DND-41 (cell line): ENCODE measurements at regions not wholly inside any gene's neighbourhood (a gene's known extent, or its start where the extent isn't known, plus 50 kb on each side); places are given as distances from the start of the nearest gene placed in this dataset.

ENCODE experiments used
- EZH2 ChIP-seq: IDR thresholded peaks from 3 replicates; pipeline ENCODE4 v1.6.1; 2012; ENCODE audit warnings: borderline replicate concordance, low read depth, mild to moderate bottlenecking, moderate library complexity, low read length, inconsistent platforms; ENCODE audit not compliant: severe bottlenecking
- TF ChIP-seq, protein P1 (sequence below): IDR thresholded peaks from 2 replicates; pipeline ENCODE4 v1.5.1; 2012; ENCODE audit warnings: borderline replicate concordance, low read length, moderate library complexity, mild to moderate bottlenecking; ENCODE audit not compliant: poor library complexity, severe bottlenecking; ENCODE audit errors: extremely low read depth

DNA sequence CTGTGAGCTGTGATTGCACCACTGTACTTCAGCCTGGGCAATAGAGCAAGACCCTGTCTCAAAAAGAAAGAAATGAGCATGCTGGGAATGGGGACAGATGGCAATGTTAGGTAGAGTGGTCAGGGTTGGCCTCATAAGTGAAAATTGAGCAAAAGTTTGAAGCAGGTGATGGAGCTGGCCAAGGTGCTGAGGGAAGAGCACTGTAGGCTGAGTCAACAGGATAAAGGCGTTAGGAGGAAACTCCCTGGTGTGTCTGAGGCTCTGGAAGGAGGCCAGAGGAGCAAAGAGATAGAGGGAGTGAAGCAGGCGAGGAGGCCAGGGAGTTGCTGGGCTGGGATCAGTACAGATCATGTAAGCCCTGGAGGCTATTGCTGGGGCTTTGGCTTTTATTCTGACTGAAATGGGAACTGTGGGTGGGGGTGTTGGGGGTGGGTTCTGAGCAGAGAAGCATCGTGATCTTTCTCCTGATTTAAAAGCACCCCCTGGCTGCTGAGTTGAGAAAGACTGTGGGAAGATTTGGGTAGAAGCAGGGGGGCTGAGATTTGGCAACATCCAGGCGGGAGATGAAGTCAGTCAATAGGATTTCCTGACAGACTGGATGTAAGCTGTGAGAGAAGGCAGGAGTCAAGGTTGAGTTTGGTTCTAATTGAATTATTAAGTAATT, 52.5 kb upstream of the VKORC1L1 start:
- TF ChIP-seq, protein P1, sequence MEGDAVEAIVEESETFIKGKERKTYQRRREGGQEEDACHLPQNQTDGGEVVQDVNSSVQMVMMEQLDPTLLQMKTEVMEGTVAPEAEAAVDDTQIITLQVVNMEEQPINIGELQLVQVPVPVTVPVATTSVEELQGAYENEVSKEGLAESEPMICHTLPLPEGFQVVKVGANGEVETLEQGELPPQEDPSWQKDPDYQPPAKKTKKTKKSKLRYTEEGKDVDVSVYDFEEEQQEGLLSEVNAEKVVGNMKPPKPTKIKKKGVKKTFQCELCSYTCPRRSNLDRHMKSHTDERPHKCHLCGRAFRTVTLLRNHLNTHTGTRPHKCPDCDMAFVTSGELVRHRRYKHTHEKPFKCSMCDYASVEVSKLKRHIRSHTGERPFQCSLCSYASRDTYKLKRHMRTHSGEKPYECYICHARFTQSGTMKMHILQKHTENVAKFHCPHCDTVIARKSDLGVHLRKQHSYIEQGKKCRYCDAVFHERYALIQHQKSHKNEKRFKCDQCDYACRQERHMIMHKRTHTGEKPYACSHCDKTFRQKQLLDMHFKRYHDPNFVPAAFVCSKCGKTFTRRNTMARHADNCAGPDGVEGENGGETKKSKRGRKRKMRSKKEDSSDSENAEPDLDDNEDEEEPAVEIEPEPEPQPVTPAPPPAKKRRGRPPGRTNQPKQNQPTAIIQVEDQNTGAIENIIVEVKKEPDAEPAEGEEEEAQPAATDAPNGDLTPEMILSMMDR: no peak
- no peak for TF ChIP-seq EZH2
